HAP-1 (cell line): ENCODE measurements at regions not wholly inside any gene's neighbourhood (a gene's known extent, or its start where the extent isn't known, plus 50 kb on each side); places are given as distances from the start of the nearest gene placed in this dataset.

Experiments
- DNase-seq, 2 experiments: peaks; one replicate each; pipeline ENCODE4 v3.0.0-alpha.2; 2016 to 2020; ENCODE audit warnings: low spot score in 2 of 2
- H3K27me3 ChIP-seq: fragments of 250-450 bp; sonication (Bioruptor Pico); 2 replicates; pipeline ENCODE4 v1.5.1; 2020; ENCODE audit warnings: low read depth, mild to moderate bottlenecking, moderate library complexity
- H3K36me3 ChIP-seq: fragments of 250-450 bp; sonication (Bioruptor Pico); replicated peaks from 2 replicates; pipeline ENCODE4 v1.5.1; 2020; ENCODE audit warnings: mild to moderate bottlenecking
- H3K4me1 ChIP-seq: fragments of 250-450 bp; sonication (Bioruptor Pico); 2 replicates; pipeline ENCODE4 v1.5.1; 2020; ENCODE audit warnings: mild to moderate bottlenecking
- H3K4me3 ChIP-seq: fragments of 250-450 bp; sonication (Bioruptor Pico); 2 replicates; pipeline ENCODE4 v1.5.1; 2020; ENCODE audit warnings: mild to moderate bottlenecking, moderate library complexity
- H3K9me3 ChIP-seq: fragments of 250-450 bp; sonication (Bioruptor Pico); 2 replicates; pipeline ENCODE4 v1.5.1; 2020; ENCODE audit warnings: mild to moderate bottlenecking, moderate library complexity
- in situ Hi-C: fragments of 300-500 bp; cut with MboI; formaldehyde crosslinking; loops from 3 replicates; pipeline ENCODE4 v1.14.3; 2020; ENCODE audit warnings: low sequenced_read_pairs, inconsistent platforms, mixed read lengths

DNA sequence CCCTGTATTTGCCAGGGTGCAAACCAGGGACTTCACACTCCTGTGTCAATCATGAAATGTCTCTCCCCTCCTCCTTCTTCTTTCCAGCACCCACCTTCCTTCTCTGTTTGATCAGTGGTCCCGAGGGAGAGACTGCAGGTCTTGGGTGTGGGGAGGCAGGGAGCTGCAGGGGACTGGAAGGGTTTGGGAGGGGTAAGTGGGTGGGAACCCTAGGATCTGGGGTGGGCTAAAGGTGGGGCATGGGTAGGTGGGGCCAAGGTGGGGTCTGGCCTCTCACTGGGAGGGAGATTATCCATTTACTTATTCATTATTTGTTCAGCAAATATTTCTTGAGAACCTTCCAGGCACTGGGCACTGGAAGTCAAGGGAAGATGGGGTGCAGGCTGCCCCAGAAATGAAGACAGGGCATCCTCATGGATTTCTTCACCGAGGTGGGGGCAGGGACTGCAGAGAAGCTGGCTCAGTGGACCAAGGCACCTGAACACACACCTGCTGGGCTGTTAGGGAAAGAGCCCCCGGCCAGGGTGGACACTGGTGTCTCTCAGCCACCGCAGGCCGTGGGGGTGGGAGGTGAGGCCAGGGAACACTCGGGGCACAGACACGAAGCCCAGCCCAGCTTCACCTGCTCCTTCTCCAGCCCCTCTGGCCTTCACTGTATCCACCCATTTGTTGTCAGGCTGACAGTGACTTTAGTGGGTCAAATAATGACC is 193.9 kb upstream of the C1orf174 start:
- H3K4me1 ChIP-seq: no peaks in the 10 kb centered on the region
- in situ Hi-C loops: no loop called here
- no peaks in the 10 kb centered on the region for H3K36me3 ChIP-seq
- H3K4me3 ChIP-seq: no peak overlapping the region
- no peak for DNase-seq
- H3K27me3 ChIP-seq: no peaks in the 10 kb centered on the region
- no peaks in the 10 kb centered on the region for H3K9me3 ChIP-seq

GRCh38 chr1:4095433-4095971 is 195.4 kb upstream of the C1orf174 start:
- Histone ChIP-seq H3K27me3 (no peaks in the 10 kb centered on the region), H3K4me1 (no peaks in the 10 kb centered on the region)
- no peak for DNase-seq

DNA sequence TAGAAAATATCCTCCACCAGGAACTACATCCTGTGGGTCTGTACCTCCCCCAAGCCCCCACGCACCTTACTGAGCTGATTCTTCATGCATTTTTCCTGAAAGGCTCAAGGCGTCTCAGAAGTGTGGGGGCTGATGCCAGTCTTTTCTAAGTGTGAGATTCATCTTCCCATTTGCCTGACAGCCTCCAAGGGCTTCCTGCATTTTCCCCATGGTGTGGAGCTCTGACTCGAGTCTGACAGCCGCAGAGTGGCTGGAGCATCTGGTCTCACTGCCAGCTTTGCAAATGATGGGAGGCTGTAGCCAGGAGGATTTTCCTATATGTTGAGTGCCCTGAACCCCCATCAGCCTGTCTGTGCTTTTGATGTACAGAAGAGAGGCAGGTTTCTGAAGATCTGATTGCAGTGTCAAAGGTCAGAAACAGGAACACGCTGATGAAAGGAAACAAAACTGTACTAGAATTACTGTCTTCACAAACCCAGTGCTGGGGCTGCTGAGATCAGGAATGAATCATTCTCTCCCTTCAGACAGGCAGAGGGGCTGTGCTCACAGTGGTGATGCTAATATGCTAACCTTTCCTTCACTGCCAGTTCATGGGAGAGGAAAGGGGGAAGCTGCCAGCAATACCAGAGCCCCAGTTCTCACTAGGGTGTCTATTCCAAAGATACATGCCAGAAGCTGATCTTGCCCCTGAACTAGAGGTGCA is 201.5 kb upstream of the C1orf174 start:
- Histone ChIP-seq H3K36me3 (no peaks in the 10 kb centered on the region), H3K4me3 (no peak overlapping the region), H3K9me3 (no peaks in the 10 kb centered on the region), H3K27me3 (no peaks in the 10 kb centered on the region), H3K4me1 (no peaks in the 10 kb centered on the region)
- in situ Hi-C loops: no loop called here
- DNase-seq: no peak

More at GRCh38 chr1:4095433-4095971, 195.4 kb upstream of the C1orf174 start:
- in situ Hi-C loops: no loop called here
- H3K4me3 ChIP-seq: no peak overlapping the region
- H3K9me3 ChIP-seq: no peaks in the 10 kb centered on the region
- H3K36me3 ChIP-seq: no peaks in the 10 kb centered on the region

DNA sequence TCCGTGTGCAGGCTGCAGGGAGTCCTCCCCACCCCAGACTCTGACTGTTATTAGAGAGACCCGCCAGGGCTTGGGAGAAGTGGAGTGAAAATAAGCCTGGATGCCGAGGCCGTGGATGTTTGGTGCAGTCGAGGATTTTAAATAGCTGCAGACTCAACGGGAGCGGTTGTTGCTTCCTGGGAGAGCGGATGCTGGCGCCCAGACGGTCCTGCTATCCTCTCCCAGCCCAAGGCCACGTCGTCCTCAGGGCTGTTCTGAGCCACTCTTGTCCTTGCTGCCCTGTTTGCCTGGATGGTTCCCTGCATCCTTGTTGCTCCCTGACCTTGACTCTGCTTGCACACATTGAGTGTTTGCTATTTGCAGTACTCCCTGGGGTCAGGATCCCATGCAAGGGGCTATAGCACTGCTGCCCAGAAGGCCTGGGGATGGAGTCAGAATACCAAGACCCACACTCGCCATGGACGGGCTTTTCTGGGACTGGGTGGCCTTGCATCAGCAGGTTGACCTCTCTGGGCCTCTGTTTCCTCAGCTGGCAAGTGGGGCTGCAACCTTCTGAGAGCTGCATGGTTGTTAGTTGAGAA is 205.3 kb upstream of the C1orf174 start:
- no peaks in the 10 kb centered on the region for H3K36me3 ChIP-seq
- H3K9me3 ChIP-seq: no peaks in the 10 kb centered on the region
- H3K27me3 ChIP-seq: no peaks in the 10 kb centered on the region
- DNase-seq: no peak
- no peaks in the 10 kb centered on the region for H3K4me1 ChIP-seq
- H3K4me3 ChIP-seq: no peak overlapping the region
- in situ Hi-C loops: no loop called here

DNA sequence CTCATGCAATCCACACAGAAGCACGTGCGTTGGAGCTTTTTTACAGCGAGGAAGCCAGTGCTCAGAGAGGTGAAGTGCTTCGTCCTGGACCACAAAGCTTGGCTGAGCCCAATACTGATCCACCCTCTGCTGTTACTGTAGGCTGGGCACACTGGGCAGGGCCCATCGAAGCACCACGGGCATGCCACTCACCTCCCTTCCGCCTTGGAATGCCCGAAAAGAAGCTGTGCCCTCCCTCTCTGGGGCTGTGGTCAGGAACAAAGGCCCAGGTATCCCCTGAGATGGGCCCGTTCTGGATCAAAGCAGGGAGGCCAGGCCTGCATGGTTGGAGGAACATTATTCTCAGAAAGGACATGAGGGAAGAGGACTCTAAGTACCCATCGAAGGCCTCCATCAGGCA is 206.7 kb upstream of the C1orf174 start:
- H3K4me1 ChIP-seq: no peaks in the 10 kb centered on the region
- no peaks in the 10 kb centered on the region for H3K27me3 ChIP-seq
- no peaks in the 10 kb centered on the region for H3K36me3 ChIP-seq
- no peak overlapping the region for H3K4me3 ChIP-seq
- in situ Hi-C loops: no loop called here
- H3K9me3 ChIP-seq: no peaks in the 10 kb centered on the region
- no peak for DNase-seq

- H3K9me3 ChIP-seq: no peaks in the 10 kb centered on the region
- no peaks in the 10 kb centered on the region for H3K4me1 ChIP-seq
- in situ Hi-C loops: no loop called here
- no peak for DNase-seq
- H3K4me3 ChIP-seq: no peak overlapping the region
- H3K27me3 ChIP-seq: no peaks in the 10 kb centered on the region
- H3K36me3 ChIP-seq: no peaks in the 10 kb centered on the region
Measured at GRCh38 chr1:4107291-4107690, 207.2 kb upstream of the C1orf174 start.

GRCh38 chr1:4108331-4108730 is 208.3 kb upstream of the C1orf174 start:
- in situ Hi-C loops: no loop called here
- no peaks in the 10 kb centered on the region for H3K36me3 ChIP-seq
- H3K9me3 ChIP-seq: no peaks in the 10 kb centered on the region
- no peaks in the 10 kb centered on the region for H3K27me3 ChIP-seq
- H3K4me3 ChIP-seq: no peak overlapping the region
- peak in 1 of 2 experiments; percentile 12 for DNase-seq
- no peaks in the 10 kb centered on the region for H3K4me1 ChIP-seq

GRCh38 chr1:4108758-4109627 is 208.9 kb upstream of the C1orf174 start:
- H3K9me3 ChIP-seq: no peaks in the 10 kb centered on the region
- in situ Hi-C loops: no loop called here
- no peaks in the 10 kb centered on the region for H3K27me3 ChIP-seq
- no peaks in the 10 kb centered on the region for H3K36me3 ChIP-seq
- no peak overlapping the region for H3K4me3 ChIP-seq
- no peak for DNase-seq
- H3K4me1 ChIP-seq: no peaks in the 10 kb centered on the region

DNA sequence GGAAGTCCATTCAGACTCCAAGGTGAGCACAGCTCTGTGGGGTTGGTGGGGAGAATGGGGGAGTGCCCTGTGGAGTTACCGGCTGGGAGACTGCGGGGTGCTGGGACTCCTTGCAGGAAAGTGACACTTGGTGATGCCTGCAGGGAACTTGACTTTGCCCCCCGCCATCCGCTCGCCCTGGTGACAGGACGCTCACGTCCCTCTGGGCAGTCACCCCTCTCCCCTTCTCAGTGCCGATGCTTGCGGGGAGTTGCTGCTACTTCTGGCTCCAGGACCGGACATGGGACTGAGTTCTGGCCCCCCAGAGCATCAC is 209.5 kb upstream of the C1orf174 start:
- Histone ChIP-seq H3K4me1 (no peaks in the 10 kb centered on the region), H3K9me3 (no peaks in the 10 kb centered on the region), H3K27me3 (no peaks in the 10 kb centered on the region), H3K4me3 (no peak overlapping the region), H3K36me3 (no peaks in the 10 kb centered on the region)
- no peak for DNase-seq
- in situ Hi-C loops: no loop called here

DNA sequence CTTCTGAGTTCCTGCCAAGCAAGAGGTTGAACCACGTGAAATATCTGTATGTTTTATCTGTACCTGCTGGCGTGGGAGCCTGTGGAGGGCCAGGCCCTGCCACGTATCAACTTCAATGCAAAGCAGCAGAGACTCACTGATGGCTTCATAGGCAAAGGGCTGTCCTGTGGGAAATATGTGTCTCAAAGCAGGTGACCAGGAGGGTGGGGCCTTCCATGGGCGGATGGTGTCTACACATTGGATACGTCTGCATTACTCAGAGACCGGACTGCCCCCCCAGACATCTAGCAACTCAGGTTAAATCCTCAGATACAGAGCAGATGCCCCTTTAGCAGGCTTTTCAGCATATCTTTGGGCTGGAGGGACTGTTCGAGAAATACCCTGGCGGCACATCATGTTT is 210.8 kb upstream of the C1orf174 start:
- Histone ChIP-seq H3K9me3 (no peaks in the 10 kb centered on the region), H3K4me3 (no peak overlapping the region), H3K36me3 (no peaks in the 10 kb centered on the region), H3K27me3 (no peaks in the 10 kb centered on the region), H3K4me1 (no peaks in the 10 kb centered on the region)
- in situ Hi-C loops: no loop called here
- no peak for DNase-seq

DNA sequence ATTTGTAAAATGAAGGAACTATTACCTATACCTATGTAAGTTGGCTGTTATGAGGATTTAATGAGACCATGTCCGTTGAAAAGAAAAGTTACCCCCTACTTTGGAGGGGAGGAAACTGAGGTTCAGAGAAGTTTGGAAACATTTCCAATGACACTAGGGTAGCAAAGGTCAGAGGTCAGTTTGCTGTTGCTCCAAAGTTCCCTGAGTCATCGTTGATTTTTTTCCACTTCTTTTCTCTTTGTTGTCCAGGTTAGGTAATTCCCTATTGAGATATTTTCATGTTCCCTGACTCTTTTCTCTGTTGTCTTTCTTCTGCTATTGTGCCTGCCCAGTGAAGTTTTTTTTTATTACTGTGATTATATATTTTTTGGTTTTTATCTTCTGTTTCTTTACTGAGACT is 213.8 kb upstream of the C1orf174 start:
- Histone ChIP-seq H3K27me3 (no peaks in the 10 kb centered on the region), H3K4me3 (no peak overlapping the region), H3K9me3 (no peaks in the 10 kb centered on the region), H3K4me1 (no peaks in the 10 kb centered on the region), H3K36me3 (no peaks in the 10 kb centered on the region)
- in situ Hi-C loops: no loop called here
- no peak for DNase-seq

DNA sequence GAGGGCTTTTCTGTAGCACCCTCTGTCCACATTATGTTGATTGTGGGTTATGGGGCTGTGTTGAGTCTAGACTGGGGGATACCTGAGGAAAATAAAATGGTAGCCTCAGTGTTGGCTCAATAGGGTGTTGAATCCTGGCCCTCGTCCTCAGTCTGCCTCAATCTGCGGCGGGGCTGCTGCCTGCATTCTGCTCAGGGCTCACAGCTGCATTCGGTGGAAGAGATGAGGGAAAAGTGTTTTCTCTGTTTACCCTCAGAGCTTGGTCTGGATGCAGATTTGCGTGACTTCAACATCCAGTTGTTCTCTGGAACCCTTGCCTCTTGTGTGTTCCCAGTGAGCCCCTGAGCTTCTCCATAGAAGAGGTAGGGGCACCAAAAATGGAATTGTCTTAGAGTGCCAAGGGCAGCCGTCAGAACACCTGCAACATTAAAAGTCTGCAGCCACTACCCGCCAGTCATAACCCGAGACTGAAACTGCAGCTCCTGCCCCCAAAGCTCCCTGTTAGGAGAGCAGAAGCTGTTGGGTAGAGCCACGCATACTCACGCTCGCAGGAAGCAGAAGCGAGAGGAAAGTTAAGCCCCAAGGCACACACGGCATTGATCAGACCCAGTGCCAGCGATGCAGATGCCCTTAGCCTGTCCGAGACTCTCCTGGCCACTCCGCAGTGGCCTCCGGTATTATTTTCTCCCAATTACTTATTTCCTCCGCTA is 215.3 kb upstream of the C1orf174 start:
- in situ Hi-C loops: no loop called here
- Histone ChIP-seq H3K9me3 (no peaks in the 10 kb centered on the region), H3K4me3 (no peak overlapping the region), H3K27me3 (no peaks in the 10 kb centered on the region), H3K4me1 (no peaks in the 10 kb centered on the region), H3K36me3 (no peaks in the 10 kb centered on the region)
- DNase-seq: no peak

DNA sequence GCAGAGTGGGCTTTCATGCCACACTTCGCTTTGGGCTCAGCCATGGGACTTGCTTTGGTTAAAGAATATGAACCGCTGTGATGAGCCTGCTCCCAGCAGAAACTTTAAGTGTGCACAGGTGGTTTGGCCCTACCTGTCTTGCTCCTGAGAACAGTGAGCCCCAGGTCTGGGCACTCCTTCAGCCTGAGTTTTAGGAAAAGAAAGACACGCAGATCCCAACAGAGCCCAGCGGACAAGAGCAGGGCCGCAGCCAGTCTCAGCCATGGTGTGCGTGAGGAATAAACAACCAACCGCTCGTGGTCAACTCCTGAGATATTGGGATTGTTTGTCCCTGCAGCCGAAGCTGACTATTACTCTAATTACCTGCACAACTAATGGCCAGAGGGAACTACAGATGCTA is 217.1 kb upstream of the C1orf174 start:
- Histone ChIP-seq H3K36me3 (no peaks in the 10 kb centered on the region), H3K27me3 (no peaks in the 10 kb centered on the region), H3K4me3 (no peak overlapping the region), H3K9me3 (no peaks in the 10 kb centered on the region), H3K4me1 (no peaks in the 10 kb centered on the region)
- DNase-seq: no peak
- in situ Hi-C loops: no loop called here
